Stimulated activated CD8-positive, alpha-beta memory T cell treated with anti-CD3 and anti-CD28 coated beads, Interleukin-15, amount 100 ng/mL, for 4 hours (primary cell): ENCODE measurements at regions not wholly inside any gene's neighbourhood (a gene's known extent, or its start where the extent isn't known, plus 50 kb on each side); places are given as distances from the start of the nearest gene placed in this dataset.
"Not testable (repeated sequence)": the region's sequence is repeated elsewhere in the genome, so short reads cannot be mapped to it uniquely, and the experiment has no call there.

Experiments
- DNase-seq, 2 donors: peaks; one replicate each; pipeline ENCODE4 v3.0.0-alpha.2; 2020; ENCODE audit warnings: low read depth in 2 of 2

DNA sequence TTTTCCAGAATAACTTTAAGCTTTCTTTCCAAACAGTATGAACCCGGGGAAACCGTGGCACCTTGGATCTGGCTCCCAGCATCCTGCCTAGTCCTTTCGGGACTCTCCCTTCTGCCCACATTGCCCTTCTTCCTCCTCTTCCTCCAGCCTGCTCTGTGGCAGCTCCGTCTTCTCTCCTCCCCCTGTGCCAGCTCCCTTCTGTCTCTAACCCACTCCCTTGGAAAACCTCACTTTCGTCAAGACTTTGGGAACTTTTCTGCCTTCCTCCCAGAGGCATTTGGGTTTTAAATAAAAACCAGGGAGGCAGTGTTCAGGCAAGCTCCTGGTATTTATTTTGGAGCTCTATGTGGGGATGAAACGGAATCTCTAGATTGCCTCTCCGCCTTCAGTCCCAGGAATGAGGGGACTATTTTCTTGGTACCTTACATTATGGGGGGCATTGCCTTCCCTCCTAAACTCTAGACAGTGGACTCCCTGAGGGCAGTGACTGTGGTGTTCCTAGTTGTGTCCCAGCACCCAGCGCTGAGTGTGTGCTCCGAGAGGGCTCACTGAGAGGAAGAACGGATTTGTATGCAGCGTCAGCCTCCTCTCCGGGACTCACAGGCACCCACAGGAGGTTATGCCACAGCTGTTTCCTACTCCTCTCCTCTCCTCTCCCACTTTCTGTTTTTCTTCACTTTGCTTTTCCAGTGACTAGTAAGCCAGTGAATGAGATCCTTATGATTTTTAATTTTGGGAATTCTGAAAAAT is 105.4 kb upstream of the MRPS22 start:
- no peak for DNase-seq

DNA sequence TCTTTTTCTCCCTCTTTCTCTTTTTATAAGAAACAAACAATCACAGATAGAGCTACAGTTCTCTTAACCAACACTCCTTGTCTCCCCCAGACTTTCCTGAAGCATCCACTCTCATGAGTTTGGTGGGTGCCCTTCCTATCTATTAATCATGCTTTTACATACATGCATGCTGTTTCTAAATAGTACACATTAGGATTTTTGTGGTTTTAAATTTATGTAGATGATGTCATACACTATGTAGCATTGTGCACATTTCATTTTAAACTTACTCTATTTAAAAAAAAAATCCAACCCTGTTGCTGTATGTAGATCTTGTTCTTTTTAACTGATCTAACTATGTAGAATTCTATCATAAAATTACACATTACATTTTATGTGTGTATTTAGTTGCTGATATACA is 104.3 kb upstream of the MRPS22 start:
- no peak for DNase-seq

DNA sequence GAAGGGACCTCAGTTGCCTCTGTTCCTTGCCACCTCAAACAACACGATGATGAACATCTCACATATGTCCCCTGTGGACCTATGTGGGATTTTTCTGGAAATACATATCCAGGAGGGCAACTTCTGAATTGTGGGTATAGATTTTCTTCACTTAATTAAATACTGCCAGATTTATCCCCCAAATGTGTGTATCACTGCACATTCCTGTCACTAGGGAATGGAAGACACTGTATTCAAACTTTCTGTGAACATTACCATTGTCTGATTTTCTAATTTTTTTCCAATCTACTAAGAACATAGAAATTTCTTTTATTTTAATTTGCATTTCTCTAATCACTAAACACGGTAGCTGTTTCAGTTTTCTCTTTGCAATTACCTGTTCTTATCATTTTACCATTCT is 102.0 kb upstream of the MRPS22 start:
- DNase-seq, result no peak

DNA sequence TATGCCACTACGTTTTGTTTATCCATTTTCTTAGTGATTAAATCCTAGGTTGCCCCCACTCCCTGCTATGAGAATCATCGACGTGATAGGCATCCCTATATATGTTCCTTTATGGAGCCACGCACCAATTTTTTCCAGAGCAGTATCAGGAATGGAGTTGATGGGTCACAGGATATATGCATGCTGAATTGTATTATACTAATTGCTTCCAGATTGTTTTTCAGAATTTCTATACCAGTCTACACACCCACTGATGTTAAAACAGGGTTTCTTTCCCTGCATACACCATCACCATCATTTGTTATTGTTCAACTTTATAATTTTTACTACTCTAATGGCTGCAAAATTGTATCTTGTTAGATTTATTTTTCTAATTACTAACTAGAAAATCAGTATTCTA is 100.1 kb upstream of the MRPS22 start:
- DNase-seq, result no peak

DNA sequence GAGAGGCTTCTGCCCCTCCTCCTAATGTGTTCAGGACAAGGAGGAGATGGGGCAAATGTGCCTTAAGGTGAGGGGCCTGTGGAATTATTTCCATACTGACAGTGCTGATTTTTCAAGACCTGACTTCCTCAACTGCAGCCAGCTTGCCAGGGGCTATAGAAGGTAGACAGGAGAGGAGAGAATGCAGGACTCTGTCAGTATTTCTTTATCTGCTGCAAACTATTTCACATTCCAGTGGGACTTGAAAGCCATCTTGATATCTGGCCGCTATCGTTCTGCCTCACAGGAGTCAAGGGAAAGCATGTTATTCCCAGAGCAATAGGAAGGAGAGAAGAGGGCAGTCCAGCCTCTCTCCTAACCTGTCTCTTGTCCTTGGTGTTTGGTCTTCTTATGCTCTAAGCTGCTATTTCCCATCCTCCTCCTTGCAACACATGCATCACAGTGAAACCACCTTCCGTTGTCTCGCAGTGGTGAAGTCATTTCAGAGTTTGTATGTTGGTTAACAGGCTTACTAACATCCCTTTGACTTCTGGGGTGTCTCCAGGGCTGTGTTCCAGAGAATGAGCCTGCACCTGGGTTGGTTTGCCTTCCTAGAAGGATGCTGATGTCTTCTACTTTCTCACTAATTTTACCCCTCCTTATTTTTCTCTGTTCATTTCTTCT is 95.1 kb upstream of the MRPS22 start:
- no peak for DNase-seq

DNA sequence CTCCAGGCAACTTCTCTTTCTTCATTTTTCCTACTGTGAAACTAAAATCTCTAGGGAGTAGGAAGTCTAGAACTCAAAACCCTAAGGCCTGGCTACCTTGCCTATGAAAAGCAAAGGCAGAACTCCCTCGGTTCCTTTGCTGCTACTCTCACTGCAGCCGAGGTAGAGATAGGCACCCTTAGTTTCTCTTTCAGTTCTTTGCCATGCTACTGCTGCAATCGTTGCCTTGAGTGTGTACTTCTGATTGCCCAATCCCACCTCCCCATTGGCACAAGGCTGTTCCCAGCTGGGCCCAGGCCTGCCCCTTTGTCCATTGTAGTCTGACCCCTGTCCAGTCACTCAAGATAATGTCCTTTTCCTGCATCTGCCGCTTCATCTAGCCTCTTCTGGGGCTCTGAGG is 92.3 kb upstream of the MRPS22 start:
- no peak for DNase-seq

DNA sequence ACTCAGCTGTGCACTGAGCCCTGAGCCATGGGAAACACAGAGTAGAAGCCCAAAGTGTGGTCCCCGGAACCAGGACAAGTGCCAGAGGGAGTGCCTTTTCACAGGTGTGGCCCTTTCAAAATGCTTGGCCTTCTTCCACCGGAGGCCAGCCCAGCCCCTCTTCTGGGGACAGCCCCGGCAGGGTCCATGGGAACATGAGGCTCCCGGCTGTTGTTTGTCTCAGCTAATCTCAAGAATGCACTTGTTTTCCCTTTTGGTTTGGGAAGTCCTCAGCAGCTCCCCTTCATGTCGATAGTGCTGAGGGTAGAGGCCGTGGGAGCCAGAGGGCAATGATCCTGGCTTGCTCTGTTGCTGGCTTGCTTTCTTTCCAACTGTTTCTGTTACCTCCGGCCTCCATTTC is 91.1 kb upstream of the MRPS22 start:
- DNase-seq, result no peak

DNA sequence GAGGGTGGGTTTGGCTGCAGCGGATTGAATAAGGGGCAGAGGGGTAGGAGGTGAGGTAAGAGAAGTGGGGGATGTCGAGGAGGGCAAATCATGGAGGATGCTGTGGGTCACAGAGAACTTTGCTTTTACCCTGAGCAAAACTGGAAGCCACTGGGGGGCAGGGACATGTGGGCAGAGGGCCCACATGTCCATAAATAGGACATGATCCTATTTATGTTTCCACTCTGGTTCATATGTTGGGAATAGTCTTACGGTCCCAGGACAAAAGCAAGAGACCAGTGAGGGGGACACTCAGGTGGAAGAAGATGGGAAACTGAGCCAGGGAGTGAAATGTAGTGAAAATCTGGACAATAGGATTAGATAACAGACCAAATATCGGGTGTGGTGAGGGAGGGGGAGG is 85.5 kb upstream of the MRPS22 start:
- no peak for DNase-seq

DNA sequence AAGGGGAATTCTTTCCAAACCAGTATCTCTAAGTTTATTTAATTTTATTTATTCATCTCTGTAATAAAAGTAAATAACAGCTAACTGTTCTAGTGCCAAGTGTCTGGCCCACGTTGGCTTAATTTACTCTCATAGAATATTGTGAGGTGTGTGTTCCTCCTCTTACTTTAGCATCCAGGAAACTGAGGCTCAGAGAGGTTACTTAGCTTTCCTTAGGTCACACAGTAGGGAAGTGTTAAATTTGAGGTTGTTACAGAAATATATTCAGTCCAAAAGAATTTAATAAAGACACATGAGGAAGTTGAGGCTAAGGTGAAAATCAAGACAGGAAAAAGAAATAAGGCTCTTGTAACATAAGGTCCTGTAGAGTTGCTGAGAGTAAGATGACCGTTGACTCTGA is 84.4 kb upstream of the MRPS22 start:
- no peak for DNase-seq

DNA sequence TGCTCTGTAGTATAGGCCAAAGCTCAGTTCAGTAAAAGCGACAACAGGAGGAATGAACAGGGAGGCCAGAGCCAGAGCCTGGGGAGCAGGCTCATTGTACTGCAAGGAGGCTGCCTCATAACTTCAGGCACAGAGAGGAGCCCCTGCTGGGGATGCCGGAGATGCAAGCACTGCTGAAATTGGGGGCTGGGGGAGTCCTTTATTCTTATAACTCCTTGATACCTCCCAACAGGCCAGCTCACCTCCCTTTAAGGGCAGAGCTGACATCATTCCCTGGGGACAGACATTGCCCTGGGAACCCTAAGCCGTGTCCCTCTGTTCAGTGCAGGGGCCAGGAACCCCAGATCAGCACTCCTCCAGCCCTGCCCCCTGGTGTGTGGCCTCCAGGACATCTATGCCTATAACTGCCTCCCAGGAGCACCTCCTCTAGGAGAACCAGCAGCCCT is 83.8 kb upstream of the MRPS22 start:
- DNase-seq, result no peak

DNA sequence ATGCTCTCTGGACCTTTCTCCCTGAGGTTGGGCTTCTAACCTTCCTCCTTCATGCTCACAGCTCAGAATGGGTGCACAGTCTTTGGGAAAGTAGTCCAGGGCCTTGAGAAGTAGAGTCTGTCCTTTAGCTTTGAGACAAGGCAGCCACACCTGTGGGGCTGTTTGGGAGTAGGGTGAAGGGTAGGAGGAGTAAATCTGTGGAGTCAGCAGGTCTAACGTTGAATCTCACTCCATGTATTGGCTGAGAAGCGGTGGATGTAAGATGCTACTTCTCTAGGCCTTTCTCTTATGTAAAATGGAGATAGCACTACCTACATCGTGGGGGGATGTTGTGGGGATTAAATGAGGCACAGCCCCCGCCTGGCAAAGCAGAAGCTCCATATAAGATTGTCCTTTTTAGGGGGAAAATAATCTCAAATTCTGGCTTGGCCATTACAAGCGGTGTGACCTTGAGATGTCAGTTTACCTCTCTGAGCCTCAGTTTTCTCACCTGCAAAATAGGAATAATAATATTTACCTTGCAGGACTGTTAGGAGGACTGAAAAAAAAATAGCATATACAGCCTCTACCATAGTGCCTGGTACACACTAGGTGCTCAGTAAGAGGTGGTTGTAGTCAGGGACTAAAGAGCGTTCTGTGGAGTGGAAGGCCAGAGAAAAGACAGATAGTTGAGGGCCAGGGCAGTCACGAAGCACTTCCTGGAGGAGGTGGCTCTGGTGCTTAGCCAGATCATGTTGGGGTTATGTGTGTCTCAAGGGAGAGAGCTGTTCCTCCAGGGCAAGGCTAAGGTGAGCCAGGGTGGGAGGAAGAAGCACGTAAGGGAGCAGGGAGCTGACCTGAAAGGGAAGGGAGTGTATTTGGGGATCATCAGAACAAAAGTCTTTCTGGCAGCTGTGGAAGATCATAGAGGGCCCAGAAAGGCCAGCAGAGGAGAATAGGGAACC is 82.8 kb upstream of the MRPS22 start:
- DNase-seq, result no peak

DNA sequence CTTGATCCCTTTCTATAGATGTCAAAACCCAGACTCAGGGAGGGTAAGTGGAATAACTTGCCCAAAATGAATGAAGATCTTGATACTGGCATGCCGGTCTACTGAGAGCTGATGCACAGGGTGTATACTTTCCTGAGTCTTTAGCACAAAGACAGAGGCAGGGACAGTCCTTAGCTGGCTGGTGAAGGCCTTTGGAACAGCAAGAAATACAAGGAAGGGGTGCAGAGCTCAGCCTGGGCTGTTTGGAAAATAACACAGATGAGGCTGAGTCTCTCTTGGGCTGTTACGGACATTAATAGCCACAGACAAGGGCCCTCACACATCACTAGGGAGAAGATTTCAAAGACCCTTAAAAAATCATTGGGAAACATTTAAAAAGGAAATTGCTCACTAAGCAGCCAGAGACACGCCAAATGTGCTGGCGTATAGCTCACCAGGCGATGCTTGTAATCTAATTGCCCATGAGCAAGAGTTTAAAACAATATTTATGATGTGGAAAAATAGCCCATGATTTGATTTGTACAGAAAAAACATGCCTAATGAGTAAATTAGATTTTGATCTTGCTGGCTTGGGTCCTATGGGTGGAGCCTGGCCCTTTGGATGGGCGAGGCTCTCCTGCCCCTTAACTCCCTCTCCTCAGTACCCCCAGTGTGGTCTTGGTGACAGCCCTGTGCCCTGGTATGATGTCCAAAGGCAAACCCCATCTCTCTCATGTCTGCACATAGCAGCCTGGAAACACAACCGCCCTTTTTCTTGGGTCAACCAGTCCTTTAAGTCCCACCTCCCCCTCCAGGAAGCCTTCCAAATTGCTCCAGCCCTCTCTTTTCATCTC is 81.8 kb upstream of the MRPS22 start:
- no peak for DNase-seq

DNA sequence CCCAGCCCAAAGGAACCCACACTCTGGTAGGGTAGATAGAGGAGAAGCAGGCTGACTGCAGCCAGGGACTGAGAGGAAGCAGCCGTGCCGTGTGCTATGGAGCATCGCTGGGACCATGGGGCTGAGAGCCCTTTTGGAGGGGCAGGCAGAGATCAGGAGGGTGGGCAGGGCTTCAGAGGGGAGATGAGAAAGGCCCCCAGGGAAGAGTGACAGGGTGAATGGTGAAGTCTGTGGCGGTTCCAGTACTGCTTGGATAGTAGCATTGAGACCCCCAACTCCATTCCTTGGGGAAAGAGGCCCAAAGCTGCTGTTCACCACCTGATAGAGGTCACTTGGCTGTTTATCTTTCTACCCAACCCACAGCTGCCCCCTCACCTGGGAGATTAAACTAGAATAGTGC is 80.0 kb upstream of the MRPS22 start:
- no peak for DNase-seq

DNA sequence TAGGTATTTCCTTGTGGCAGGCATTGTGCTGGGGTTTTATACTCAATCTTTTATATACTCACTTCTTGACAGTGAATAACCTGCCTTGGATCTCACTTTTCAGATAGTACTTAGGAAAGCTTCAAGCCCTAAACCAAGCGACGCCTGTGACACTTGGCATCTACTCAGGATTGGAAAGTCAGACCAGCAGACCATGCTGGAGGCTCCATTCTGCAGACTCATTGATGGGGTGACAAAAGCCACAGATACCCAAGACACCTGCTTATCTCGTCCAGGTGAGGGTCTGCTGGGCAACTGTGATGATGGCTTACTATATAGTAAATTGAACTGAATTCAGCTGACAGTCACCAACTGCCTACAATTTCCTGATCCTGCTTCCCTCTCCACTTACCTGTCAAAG is 79.4 kb upstream of the MRPS22 start:
- no peak for DNase-seq

DNA sequence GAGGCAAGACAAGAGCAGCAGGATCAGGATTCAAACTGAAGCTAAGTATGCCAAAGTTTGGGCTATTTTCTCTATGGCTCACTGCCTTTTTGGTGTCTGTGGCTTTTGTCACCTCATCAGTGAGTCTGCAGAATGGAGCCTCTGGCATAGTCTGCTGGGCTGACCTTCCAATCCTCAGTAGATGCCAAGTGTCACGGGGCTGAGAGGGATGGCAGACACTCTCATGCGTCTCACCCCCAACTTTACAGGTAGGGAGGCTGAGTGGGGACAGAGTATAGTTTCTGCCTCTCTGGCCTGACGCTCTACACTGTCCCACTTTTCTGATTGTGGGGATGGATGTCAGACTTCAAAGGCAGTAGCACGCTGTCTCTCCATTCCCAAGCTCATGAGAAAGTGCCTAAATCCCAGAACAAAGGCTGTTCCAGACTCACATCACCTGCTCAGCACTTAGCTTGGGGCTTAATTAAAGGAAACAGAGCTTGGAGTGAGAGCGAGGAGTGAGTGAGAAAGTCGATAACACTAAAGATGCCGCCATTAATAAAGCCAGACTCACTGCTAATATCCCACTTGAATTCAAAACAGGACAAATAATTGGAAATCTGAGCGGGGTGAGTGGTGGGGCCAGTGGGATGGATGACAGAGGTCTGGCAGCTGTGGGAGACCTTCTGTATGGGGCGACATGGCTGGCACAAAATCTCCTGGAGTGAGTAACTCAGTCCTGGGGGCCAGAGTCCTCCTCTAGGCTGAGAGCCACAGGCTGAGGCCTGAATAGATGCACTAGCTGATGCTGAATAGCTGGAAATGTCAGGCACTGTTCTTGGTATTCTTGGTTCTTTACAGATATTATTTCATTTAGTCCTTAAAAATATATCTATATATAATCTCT is 78.4 kb upstream of the MRPS22 start:
- no peak for DNase-seq

DNA sequence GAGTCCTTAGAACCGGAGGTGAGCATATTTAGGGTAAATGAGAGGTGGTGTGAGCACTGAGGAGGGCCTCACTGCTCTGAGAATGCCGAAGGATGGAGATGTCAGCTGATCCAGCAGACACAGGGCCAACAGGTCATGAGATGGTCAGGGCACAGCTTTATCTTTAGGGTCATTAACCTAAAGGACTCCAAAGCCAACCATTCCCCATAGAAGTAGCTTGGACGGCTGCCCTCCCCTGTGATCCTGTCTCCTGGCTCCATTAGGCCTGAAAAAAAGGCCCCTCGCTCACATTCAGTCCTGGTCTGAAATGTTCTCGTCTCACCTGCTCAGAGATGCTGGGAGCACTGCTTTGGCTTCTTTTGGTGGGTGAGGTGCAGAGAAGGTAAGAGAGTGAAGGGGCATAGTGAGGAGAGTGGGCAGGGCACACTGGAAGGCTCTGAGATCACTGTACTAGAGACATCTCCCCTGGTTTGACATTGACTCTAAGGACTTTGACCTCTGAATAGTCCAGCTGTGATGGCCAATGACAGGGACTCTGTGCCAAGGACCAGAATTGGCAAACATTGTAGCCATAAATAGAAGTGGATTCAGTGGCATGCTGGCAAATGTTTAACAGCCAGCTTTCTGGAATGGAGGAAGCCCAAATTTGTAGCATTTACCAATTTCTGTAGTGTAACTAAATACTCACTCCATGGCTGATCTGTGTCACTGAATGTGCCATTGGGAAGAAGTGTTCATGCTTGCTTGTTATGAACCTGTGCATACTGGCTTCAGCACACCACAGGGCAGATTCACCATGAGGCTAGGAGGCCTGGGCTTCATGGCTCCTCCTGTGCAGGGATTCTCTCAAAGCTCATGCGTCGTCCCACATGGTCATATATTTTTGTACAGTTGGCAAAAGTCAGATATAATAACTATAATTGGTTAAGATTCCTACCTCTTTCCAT is 76.2 kb upstream of the MRPS22 start:
- no peak for DNase-seq

DNA sequence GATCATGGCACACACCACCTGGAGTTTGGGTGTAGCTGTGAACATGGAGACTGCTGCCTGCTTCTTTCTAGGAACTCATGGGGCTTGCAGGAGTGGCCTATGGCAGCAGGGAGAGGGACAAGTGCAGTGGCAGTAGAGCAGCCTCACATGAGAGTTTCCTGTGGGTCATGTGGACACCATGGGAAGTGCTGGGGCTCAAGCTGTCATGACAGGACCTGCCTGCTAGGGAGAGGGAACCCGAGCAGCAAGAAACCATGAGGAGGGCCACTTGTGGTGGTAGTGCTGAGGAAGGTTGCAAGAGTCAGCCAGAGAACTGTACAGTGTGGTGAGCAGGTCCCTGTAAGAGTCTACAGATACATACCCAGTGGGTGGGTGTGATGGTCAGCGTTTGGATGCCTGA is 73.8 kb upstream of the MRPS22 start:
- DNase-seq, result no peak

DNA sequence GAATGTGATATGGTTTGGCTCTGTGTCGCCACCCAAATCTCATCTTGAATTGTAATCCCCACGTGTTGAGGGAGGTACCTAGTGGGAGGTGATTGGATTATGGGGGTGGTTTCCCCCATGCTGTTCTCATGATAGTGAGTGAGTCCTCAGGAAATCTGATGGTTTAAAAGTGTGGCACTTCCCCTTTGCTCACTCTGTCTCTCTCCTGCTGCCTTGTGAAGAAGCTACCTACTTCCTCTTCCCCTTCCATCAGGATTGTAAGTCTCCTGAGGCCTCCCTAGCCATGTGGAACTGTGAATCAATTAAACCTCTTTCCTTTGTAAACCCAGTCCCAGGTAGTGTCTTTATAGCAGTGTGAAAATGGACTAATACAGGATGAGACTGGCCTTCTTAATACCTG is 73.2 kb upstream of the MRPS22 start:
- DNase-seq, result not testable (repeated sequence)

DNA sequence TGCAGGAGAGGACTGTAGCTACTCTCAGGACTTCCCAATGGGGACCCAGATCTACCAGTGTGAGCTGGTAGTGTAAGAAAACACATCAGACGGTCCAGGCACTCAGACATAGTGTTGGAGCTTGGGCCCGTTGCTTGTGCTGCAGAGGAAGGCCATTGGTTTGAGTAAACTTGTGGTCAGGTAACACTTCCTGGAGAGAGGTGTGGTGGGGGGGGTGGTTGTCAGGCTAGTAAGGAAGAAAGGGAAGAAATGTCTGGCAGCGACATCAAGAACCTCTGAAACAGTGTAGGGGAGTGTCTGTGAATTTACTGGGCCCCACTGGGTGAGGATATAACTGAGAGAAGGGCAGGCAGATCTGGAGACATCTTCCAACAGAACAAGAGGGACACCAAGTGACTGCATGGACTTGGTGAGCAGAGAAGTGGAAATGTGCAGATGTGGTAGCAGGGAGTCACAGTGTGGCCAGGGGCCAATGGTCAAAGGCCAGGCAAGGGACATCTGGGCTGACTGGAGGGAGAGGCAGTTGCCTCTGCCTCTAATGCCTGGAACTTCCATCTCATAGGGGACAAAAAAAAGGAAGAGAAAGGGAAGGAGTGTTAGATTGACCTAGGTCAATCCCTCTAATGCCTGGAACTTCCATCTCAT is 63.7 kb upstream of the MRPS22 start:
- DNase-seq, result no peak
